H9 (cell line): ENCODE measurements at regions not wholly inside any gene's neighbourhood (a gene's known extent, or its start where the extent isn't known, plus 50 kb on each side); places are given as distances from the start of the nearest gene placed in this dataset.

Experiments
- DNase-seq: peaks from one replicate; pipeline ENCODE4 v3.0.0-alpha.2; 2017
- H2AFZ ChIP-seq: one replicate; pipeline ENCODE4 v1.6.1; 2013; ENCODE audit warnings: mild to moderate bottlenecking, low read length, control low read depth, moderate library complexity
- H2AK5ac ChIP-seq: 2 replicates; pipeline ENCODE4 v1.6.1; 2013; ENCODE audit warnings: low read length, control low read depth, mixed read lengths; ENCODE audit not compliant: insufficient read length
- H2BK120ac ChIP-seq: one replicate; pipeline ENCODE4 v1.6.1; 2013; ENCODE audit warnings: low read depth, mild to moderate bottlenecking, low read length, control low read depth, inconsistent platforms; ENCODE audit not compliant: poor library complexity, severe bottlenecking
- H2BK12ac ChIP-seq: 2 replicates; pipeline ENCODE4 v1.6.1; 2013; ENCODE audit warnings: low read length, control low read depth, mixed read lengths, low read depth; ENCODE audit not compliant: insufficient read length
- H2BK15ac ChIP-seq: 2 replicates; pipeline ENCODE4 v1.6.1; 2013; ENCODE audit warnings: low read depth, low read length, control low read depth
- H2BK20ac ChIP-seq: one replicate; pipeline ENCODE4 v1.6.1; 2013; ENCODE audit warnings: low read depth, mild to moderate bottlenecking, low read length, control low read depth, inconsistent platforms; ENCODE audit not compliant: poor library complexity, severe bottlenecking
- H2BK5ac ChIP-seq: 2 replicates; pipeline ENCODE4 v1.6.1; 2013; ENCODE audit warnings: low read length, control low read depth, mixed read lengths; ENCODE audit not compliant: insufficient read length
- H3K14ac ChIP-seq: 2 replicates; pipeline ENCODE4 v1.6.1; 2013; ENCODE audit warnings: low read length, control low read depth; ENCODE audit not compliant: insufficient read depth
- H3K18ac ChIP-seq: 2 replicates; pipeline ENCODE4 v1.6.1; 2013; ENCODE audit warnings: low read depth, mild to moderate bottlenecking, mixed read lengths, low read length, control low read depth; ENCODE audit not compliant: insufficient read length
- H3K23ac ChIP-seq: 2 replicates; pipeline ENCODE4 v1.6.1; 2013; ENCODE audit warnings: low read length, control low read depth, mixed read lengths, low read depth; ENCODE audit not compliant: insufficient read length
- H3K23me2 ChIP-seq: 2 replicates; pipeline ENCODE4 v1.6.1; 2013; ENCODE audit warnings: low read depth, mild to moderate bottlenecking, mixed read lengths, low read length, control low read depth; ENCODE audit not compliant: insufficient read length, poor library complexity, severe bottlenecking
- H3K27ac ChIP-seq: 2 replicates; pipeline ENCODE4 v1.5.1; 2013; ENCODE audit warnings: low read length, control low read depth, mixed read lengths, low read depth; ENCODE audit not compliant: insufficient read length
- H3K27me3 ChIP-seq: 2 replicates; pipeline ENCODE4 v1.6.1; 2013; ENCODE audit warnings: low read length, control low read depth, inconsistent platforms; ENCODE audit not compliant: insufficient read depth
- H3K4ac ChIP-seq: 2 replicates; pipeline ENCODE4 v1.6.1; 2013; ENCODE audit warnings: low read depth, mild to moderate bottlenecking, control low read depth, inconsistent platforms, low read length, moderate library complexity
- H3K4me1 ChIP-seq: 2 replicates; pipeline ENCODE4 v1.6.1; 2013; ENCODE audit warnings: low read length, control low read depth, inconsistent platforms; ENCODE audit not compliant: insufficient read depth
- H3K4me2 ChIP-seq: 2 replicates; pipeline ENCODE4 v1.6.1; 2013; ENCODE audit warnings: low read length, control low read depth, mixed read lengths; ENCODE audit not compliant: insufficient read length, insufficient read depth
- H3K56ac ChIP-seq: 2 replicates; pipeline ENCODE4 v1.6.1; 2013; ENCODE audit warnings: low read depth, mild to moderate bottlenecking, mixed read lengths, low read length, control low read depth; ENCODE audit not compliant: insufficient read length
- H3K79me1 ChIP-seq: 2 replicates; pipeline ENCODE4 v1.6.1; 2013; ENCODE audit warnings: low read depth, mild to moderate bottlenecking, moderate library complexity, low read length, control low read depth, inconsistent platforms; ENCODE audit not compliant: insufficient read depth, poor library complexity, severe bottlenecking
- H3K79me2 ChIP-seq: 2 replicates; pipeline ENCODE4 v1.6.1; 2013; ENCODE audit warnings: low read length, control low read depth, inconsistent platforms; ENCODE audit not compliant: insufficient read depth
- H3K9ac ChIP-seq: 2 replicates; pipeline ENCODE4 v1.6.1; 2013; ENCODE audit warnings: low read length, control low read depth, mixed read lengths; ENCODE audit not compliant: insufficient read length; ENCODE audit errors: extremely low read depth
- H3K9me3 ChIP-seq: one replicate; pipeline ENCODE4 v1.6.1; 2013; ENCODE audit warnings: low read depth, low read length, inconsistent platforms; ENCODE audit not compliant: control insufficient read depth
- H3T11ph ChIP-seq: one replicate; pipeline ENCODE4 v1.6.1; 2013; ENCODE audit warnings: mild to moderate bottlenecking, low read length, control low read depth, inconsistent platforms
- H4K20me1 ChIP-seq: one replicate; pipeline ENCODE4 v1.6.1; 2013; ENCODE audit not compliant: control insufficient read depth, insufficient read length, insufficient read depth
- H4K5ac ChIP-seq: 2 replicates; pipeline ENCODE4 v1.6.1; 2013; ENCODE audit warnings: low read depth, mild to moderate bottlenecking, mixed read lengths, low read length, control low read depth; ENCODE audit not compliant: insufficient read length
- H4K8ac ChIP-seq: replicated peaks from 2 replicates; pipeline ENCODE4 v1.6.1; 2013; ENCODE audit warnings: low read length, control low read depth, mixed read lengths, low read depth; ENCODE audit not compliant: insufficient read length
- H4K91ac ChIP-seq: 2 replicates; pipeline ENCODE4 v1.6.1; 2013; ENCODE audit warnings: low read depth, mild to moderate bottlenecking, moderate library complexity, mixed read lengths, low read length, control low read depth; ENCODE audit not compliant: insufficient read length
- H3K27ac Mint-ChIP-seq, 3 experiments: 2 replicates in 2 of 3; 3 replicates in 1 of 3; pipeline ENCODE4 v1.8.0; 2020 to 2021; ENCODE audit warnings: mixed read lengths in 3 of 3, mild to moderate bottlenecking in 1 of 3, moderate library complexity in 1 of 3
- H3K27me3 Mint-ChIP-seq: 2 replicates; pipeline ENCODE4 v1.8.0; 2021; ENCODE audit warnings: low read depth, mild to moderate bottlenecking, moderate library complexity, mixed read lengths
- H3K36me3 Mint-ChIP-seq, 3 experiments: 2 replicates in 2 of 3; 3 replicates in 1 of 3; pipeline ENCODE4 v1.8.0; 2020 to 2021; ENCODE audit warnings: low read depth in 3 of 3, mixed read lengths in 3 of 3; ENCODE audit not compliant: insufficient read depth in 1 of 3
- H3K4me1 Mint-ChIP-seq, 2 experiments: 2 replicates each; pipeline ENCODE4 v1.8.0; 2020; ENCODE audit warnings: mixed read lengths in 2 of 2
- H3K4me3 Mint-ChIP-seq, 2 experiments: 2 replicates in 1 of 2; 3 replicates in 1 of 2; pipeline ENCODE4 v1.8.0; 2020 to 2021; ENCODE audit warnings: mild to moderate bottlenecking in 2 of 2, mixed read lengths in 2 of 2, moderate library complexity in 1 of 2
- H3K9me3 Mint-ChIP-seq, 2 experiments: 2 replicates in 1 of 2; 3 replicates in 1 of 2; pipeline ENCODE4 v1.8.0; 2020; ENCODE audit warnings: mild to moderate bottlenecking in 2 of 2, mixed read lengths in 2 of 2, moderate library complexity in 1 of 2
- CTCF ChIP-seq: fragments of 200-600 bp; sonication (generic); conservative IDR thresholded peaks from 3 replicates; pipeline ENCODE4 v1.8.0; 2021; ENCODE audit warnings: antibody characterized with exemption, mild to moderate bottlenecking
- WGBS: extraction: QIAGEN DNeasy Blood & Tissue Kit; methylation state at CpG from one replicate; pipeline ENCODE4 v1.1.7; 2013; ENCODE audit warnings: missing lambda C conversion rate, low lambda C conversion rate, mixed read lengths; ENCODE audit not compliant: insufficient read length; ENCODE audit errors: extremely low coverage; 5-methylcytosine and 5-hydroxymethylcytosine counted together

- Histone ChIP-seq H3K9me3 (no peaks in the 10 kb centered on the region), H2BK5ac (no peak overlapping the region), H2BK15ac (no peak overlapping the region), H3K18ac (no peak overlapping the region), H4K5ac (no peak overlapping the region), H3K4ac (no peak overlapping the region), H2AFZ (no peak overlapping the region), H2BK20ac (no peak overlapping the region), H3K4me1 (no peaks in the 10 kb centered on the region), H4K8ac (no peak overlapping the region), H3K23me2 (no peaks in the 10 kb centered on the region), H3T11ph (no peak overlapping the region), H3K27me3 (no peaks in the 10 kb centered on the region), H3K4me2 (no peak overlapping the region), H3K9ac (no peak overlapping the region), H3K23ac (no peak overlapping the region), H3K79me2 (no peaks in the 10 kb centered on the region), H3K56ac (no peak overlapping the region), H2AK5ac (no peak overlapping the region), H4K91ac (no peak overlapping the region), H3K14ac (no peak overlapping the region), H3K79me1 (no peaks in the 10 kb centered on the region), H4K20me1 (no peaks in the 10 kb centered on the region), H3K27ac (no peak overlapping the region), H2BK12ac (no peak overlapping the region), H2BK120ac (no peak overlapping the region)
- H3K4me3 Mint-ChIP-seq = no peak overlapping the region
- no peaks in the 10 kb centered on the region for H3K9me3 Mint-ChIP-seq
- H3K27ac Mint-ChIP-seq = no peak overlapping the region
- no CpG with 5 or more reads among the region's 6 CpGs for WGBS
- DNase-seq = no peak
- H3K27me3 Mint-ChIP-seq = peaks cover 18% of the 10 kb centered on the region
- TF ChIP-seq CTCF = no peak
- H3K4me1 Mint-ChIP-seq = no peaks in the 10 kb centered on the region
- H3K36me3 Mint-ChIP-seq = no peaks in the 10 kb centered on the region
Observed at GRCh38 chr2:217246108-217246507, 386.2 kb upstream of the TNP1 start.
